Keratinocyte (primary cell): ENCODE measurements at regions not wholly inside any gene's neighbourhood (a gene's known extent, or its start where the extent isn't known, plus 50 kb on each side); places are given as distances from the start of the nearest gene placed in this dataset.

Experiments
- DNase-seq: peaks from one replicate; pipeline ENCODE4 v3.0.0-alpha.2; 2011; ENCODE audit warnings: low read depth, missing footprints, low spot score
- FAIRE-seq: peaks from 2 replicates; lab custom pipeline; 2011; peaks lifted over from hg19 to GRCh38; lab: Jason Lieb, UNC
- H2AFZ ChIP-seq: 2 replicates; pipeline ENCODE4 v1.6.0; 2012; ENCODE audit warnings: low read length, control low read depth, inconsistent platforms; ENCODE audit not compliant: control insufficient read depth
- H3K27ac ChIP-seq: 2 replicates; pipeline ENCODE4 v1.5.1; 2011; ENCODE audit warnings: low read length; ENCODE audit not compliant: control insufficient read depth, insufficient read depth
- H3K27me3 ChIP-seq: 3 replicates; pipeline ENCODE4 v1.6.0; 2011; ENCODE audit warnings: low read length; ENCODE audit not compliant: control insufficient read depth, insufficient read depth; ENCODE audit errors: extremely low read depth
- H3K36me3 ChIP-seq, 2 experiments: 2 replicates in 1 of 2; 3 replicates in 1 of 2; pipeline ENCODE4 v1.5.1; 2011; ENCODE audit warnings: low read length in 2 of 2, mild to moderate bottlenecking in 1 of 2; ENCODE audit not compliant: control insufficient read depth in 2 of 2, insufficient read depth in 2 of 2; ENCODE audit errors: extremely low read depth in 1 of 2
- H3K4me1 ChIP-seq: 3 replicates; pipeline ENCODE4 v1.5.1; 2011; ENCODE audit warnings: low read length; ENCODE audit not compliant: control insufficient read depth, insufficient read depth; ENCODE audit errors: extremely low read depth
- H3K4me2 ChIP-seq: 3 replicates; pipeline ENCODE4 v1.6.0; 2011; ENCODE audit warnings: low read depth, low read length; ENCODE audit not compliant: control insufficient read depth, insufficient read depth; ENCODE audit errors: extremely low read depth
- H3K4me3 ChIP-seq, 3 experiments: fragments of 200-600 bp in 1 of 3; sonication (generic) in 1 of 3; 2 replicates in 2 of 3; 3 replicates in 1 of 3; pipeline ENCODE4 v1.5.1; 2011 to 2016; ENCODE audit warnings: low read length in 3 of 3, mild to moderate bottlenecking in 3 of 3, control low read depth in 2 of 3, inconsistent platforms in 1 of 3, low read depth in 1 of 3, mixed read lengths in 1 of 3, mixed run types in 1 of 3, moderate library complexity in 1 of 3; ENCODE audit not compliant: control insufficient read depth in 2 of 3, insufficient read depth in 2 of 3; ENCODE audit errors: extremely low read depth in 1 of 3
- H3K79me2 ChIP-seq: 2 replicates; pipeline ENCODE4 v1.6.0; 2012; ENCODE audit warnings: low read length; ENCODE audit not compliant: control insufficient read depth, insufficient read depth
- H3K9ac ChIP-seq: 3 replicates; pipeline ENCODE4 v1.6.0; 2011; ENCODE audit warnings: low read length; ENCODE audit not compliant: control insufficient read depth, insufficient read depth; ENCODE audit errors: extremely low read depth
- H3K9me1 ChIP-seq: 3 replicates; pipeline ENCODE4 v1.6.0; 2011; ENCODE audit warnings: low read length; ENCODE audit not compliant: control insufficient read depth, insufficient read depth; ENCODE audit errors: extremely low read depth
- H3K9me3 ChIP-seq: 2 replicates; pipeline ENCODE4 v1.5.1; 2012; ENCODE audit warnings: low read depth, low read length; ENCODE audit not compliant: control insufficient read depth
- H4K20me1 ChIP-seq: 3 replicates; pipeline ENCODE4 v1.6.0; 2011; ENCODE audit warnings: low read length; ENCODE audit not compliant: control insufficient read depth, insufficient read depth; ENCODE audit errors: extremely low read depth
- EZH2 ChIP-seq: IDR thresholded peaks from one replicate; pipeline ENCODE4 v1.6.1; 2012; ENCODE audit warnings: inconsistent platforms, mild to moderate bottlenecking, low read length, moderate library complexity
- dilution Hi-C: fragments of 300-500 bp; cut with MboI; formaldehyde crosslinking; loops from one replicate; pipeline ENCODE4 v1.7.0; 2020; ENCODE audit warnings: low sequenced_read_pairs; ENCODE audit not compliant: extremely low pct_ligation_motif_present
- TF ChIP-seq, protein P1 (sequence below), 3 experiments: IDR thresholded peaks in 1 of 3; conservative IDR thresholded peaks in 1 of 3; optimal IDR thresholded peaks in 1 of 3; 2 replicates in 2 of 3; 3 replicates in 1 of 3; pipeline versions ENCODE3 to v1.5.1; 2011; ENCODE audit warnings: low read length in 3 of 3, mild to moderate bottlenecking in 3 of 3, moderate library complexity in 2 of 3, control low read depth in 1 of 3, inconsistent platforms in 1 of 3; ENCODE audit not compliant: insufficient read depth in 2 of 3; ENCODE audit errors: extremely low read depth in 1 of 3

DNA sequence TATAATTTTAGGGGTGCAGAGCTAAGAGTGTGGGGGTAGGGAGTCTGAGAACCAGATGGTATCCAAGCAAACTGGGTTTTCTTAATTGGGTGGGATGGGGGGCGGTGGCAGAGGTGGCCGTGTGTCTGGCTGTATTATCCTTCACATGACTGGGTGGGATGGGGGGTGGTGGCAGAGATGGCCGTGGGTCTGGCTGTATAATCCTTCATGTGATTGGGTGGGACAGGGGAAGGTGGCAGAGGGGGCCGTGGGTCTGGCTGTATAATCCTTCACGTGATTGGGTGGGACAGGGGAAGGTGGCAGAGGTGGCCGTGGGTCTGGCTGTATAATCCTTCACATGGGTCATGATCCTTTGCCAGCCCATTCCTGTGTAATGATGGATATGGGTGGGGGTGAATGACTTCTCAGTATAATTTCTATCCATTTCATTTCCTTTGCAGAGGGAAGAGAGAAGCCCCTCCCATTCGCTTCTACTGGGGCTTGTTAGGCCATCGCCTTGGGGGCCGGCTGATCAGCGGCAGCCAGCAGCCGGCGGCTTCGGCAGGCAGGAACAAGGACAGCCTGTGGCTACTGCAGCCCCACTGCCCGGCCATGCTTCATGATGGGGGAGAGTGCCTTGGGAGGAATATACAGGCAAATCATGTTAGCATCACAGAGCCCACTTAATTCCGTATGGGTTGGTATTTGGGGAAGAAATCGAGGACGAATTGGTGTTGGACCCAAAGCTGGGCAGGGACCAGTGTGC, 179.6 kb upstream of the MKI67 start:
- DNase-seq (no peak), FAIRE-seq (no peak)
- Histone ChIP-seq H3K4me1 (no peaks in the 10 kb centered on the region), H3K27ac (no peak overlapping the region), H2AFZ (no peak overlapping the region), H3K9me3 (no peaks in the 10 kb centered on the region), H3K9ac (no peak overlapping the region), H3K9me1 (no peaks in the 10 kb centered on the region), H3K4me3 (no peak overlapping the region), H3K4me2 (no peak overlapping the region), H4K20me1 (no peaks in the 10 kb centered on the region), H3K79me2 (no peaks in the 10 kb centered on the region), H3K36me3 (no peaks in the 10 kb centered on the region), H3K27me3 (no peaks in the 10 kb centered on the region)
- dilution Hi-C loops: no loop called here
- TF ChIP-seq EZH2: no peak
- TF ChIP-seq, protein P1, sequence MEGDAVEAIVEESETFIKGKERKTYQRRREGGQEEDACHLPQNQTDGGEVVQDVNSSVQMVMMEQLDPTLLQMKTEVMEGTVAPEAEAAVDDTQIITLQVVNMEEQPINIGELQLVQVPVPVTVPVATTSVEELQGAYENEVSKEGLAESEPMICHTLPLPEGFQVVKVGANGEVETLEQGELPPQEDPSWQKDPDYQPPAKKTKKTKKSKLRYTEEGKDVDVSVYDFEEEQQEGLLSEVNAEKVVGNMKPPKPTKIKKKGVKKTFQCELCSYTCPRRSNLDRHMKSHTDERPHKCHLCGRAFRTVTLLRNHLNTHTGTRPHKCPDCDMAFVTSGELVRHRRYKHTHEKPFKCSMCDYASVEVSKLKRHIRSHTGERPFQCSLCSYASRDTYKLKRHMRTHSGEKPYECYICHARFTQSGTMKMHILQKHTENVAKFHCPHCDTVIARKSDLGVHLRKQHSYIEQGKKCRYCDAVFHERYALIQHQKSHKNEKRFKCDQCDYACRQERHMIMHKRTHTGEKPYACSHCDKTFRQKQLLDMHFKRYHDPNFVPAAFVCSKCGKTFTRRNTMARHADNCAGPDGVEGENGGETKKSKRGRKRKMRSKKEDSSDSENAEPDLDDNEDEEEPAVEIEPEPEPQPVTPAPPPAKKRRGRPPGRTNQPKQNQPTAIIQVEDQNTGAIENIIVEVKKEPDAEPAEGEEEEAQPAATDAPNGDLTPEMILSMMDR (optimal IDR thresholded peaks at IDR 0.05 in 1 of 3, IDR thresholded peaks at IDR 0.05 in 1 of 3, conservative IDR thresholded peaks at IDR 0.05 in 1 of 3; ENCODE audit: extremely low read depth in 1 of 3, insufficient read depth in 2 of 3, low read length in 3 of 3): no peak

DNA sequence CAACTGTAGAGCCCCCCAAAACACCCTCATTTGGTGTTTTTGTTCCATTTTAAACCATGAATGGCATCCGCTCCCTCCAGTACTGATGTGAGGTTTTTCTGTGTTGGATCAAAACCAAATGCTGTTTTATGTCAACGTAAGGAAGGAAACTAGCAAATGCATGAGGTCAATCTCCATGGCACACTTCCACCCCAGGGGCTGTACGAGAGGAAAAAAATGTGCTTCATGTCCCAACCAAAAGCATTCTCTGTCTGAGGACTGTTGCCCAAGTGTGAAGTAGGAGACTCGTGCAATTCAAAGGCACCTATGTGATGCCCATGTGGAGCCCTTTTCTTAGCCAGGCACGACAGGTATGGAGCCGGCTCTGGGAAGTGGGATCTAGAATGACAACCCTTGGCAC, 180.3 kb upstream of the MKI67 start:
- H4K20me1 ChIP-seq: no peaks in the 10 kb centered on the region
- DNase-seq (no peak), FAIRE-seq (no peak)
- no peaks in the 10 kb centered on the region for H3K9me1 ChIP-seq
- H3K9ac ChIP-seq: no peak overlapping the region
- H2AFZ ChIP-seq: no peak overlapping the region
- no peaks in the 10 kb centered on the region for H3K36me3 ChIP-seq
- H3K4me3 ChIP-seq: no peak overlapping the region
- no peaks in the 10 kb centered on the region for H3K79me2 ChIP-seq
- H3K4me2 ChIP-seq: no peak overlapping the region
- no peak overlapping the region for H3K27ac ChIP-seq
- no peaks in the 10 kb centered on the region for H3K4me1 ChIP-seq
- no peaks in the 10 kb centered on the region for H3K27me3 ChIP-seq
- dilution Hi-C loops: no loop called here
- H3K9me3 ChIP-seq: no peaks in the 10 kb centered on the region
- TF ChIP-seq, protein P1 (optimal IDR thresholded peaks at IDR 0.05 in 1 of 3, IDR thresholded peaks at IDR 0.05 in 1 of 3, conservative IDR thresholded peaks at IDR 0.05 in 1 of 3; ENCODE audit: extremely low read depth in 1 of 3, insufficient read depth in 2 of 3, low read length in 3 of 3): no peak
- no peak for TF ChIP-seq EZH2
